Right ventricle myocardium superior (tissue), 1 donor: ENCODE measurements at regions not wholly inside any gene's neighbourhood (a gene's known extent, or its start where the extent isn't known, plus 50 kb on each side); places are given as distances from the start of the nearest gene placed in this dataset.

Experiments
- ATAC-seq: fragments of 200-7000 bp; cut with Tn5 transposase; one replicate; pipeline ENCODE4 v1.9.1; 2020; ENCODE audit warnings: mild to moderate bottlenecking; ENCODE audit not compliant: poor library complexity
- DNase-seq: peaks from one replicate; pipeline ENCODE4 v3.0.0-alpha.2; 2020
- intact Hi-C: fragments of 100-400 bp; cut with DNase I; formaldehyde crosslinking; loops from one replicate; pipeline ENCODE4 v1.11.2; 2022
- donor health status: DM: no; HTN: yes; CAD: no; lungs with severe emphysema.

DNA sequence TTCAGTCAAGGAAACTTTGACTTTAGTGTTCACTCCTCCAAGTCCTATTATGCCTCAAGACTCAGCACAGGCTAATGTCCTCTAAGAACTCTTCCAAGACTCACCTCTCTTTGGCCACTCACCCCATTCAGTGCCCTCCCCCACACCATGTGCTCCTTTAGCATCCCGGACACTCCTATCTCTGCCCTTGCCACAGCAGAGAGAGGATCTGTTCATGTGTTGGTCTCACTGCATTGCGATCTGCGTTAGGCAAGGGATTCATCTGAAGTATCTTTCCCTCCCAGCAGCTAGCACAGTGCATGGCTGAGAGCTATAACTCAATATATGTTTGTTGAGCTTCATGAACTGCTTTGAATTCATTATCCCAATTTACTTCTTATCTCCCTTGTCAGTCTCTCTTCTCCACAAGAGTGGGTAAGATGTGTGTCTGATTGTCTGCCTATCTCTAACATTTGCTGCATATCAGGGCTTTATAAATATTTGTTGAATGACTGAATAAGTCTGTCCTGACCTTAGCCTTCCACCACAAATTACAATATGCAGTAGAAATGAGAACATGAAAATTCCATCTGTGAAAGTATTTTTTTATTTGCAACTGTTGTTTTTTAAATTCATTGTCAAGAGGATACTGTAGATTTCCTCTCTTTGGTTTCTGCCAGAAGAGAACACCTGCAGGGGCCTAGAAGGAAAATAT, 179.9 kb upstream of the NCKAP5 start:
- intact Hi-C loops: no loop called here
- DNase-seq: no peak
- no peak for ATAC-seq

DNA sequence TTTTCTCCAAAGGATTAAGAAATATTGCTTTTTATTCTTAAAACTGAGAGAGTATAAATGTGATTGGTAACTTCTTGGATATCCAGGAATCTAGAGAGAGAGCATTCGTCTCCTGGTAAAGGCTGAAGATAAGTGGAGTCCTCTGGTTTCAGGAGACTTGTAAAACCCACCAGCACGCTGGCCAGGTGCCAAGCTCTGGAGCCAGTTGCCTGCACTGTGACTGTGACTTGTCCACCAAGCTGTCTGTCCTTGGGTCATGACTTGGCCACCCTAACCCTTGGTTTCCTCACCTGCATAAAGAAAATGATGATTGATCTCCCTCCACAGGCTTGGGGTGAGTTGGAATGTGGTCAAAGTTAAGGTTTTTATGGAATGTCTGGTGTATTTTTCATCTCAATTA, 185.4 kb upstream of the NCKAP5 start:
- ATAC-seq (no peak), DNase-seq (peak; percentile 51)
- intact Hi-C loops: no loop called here

DNA sequence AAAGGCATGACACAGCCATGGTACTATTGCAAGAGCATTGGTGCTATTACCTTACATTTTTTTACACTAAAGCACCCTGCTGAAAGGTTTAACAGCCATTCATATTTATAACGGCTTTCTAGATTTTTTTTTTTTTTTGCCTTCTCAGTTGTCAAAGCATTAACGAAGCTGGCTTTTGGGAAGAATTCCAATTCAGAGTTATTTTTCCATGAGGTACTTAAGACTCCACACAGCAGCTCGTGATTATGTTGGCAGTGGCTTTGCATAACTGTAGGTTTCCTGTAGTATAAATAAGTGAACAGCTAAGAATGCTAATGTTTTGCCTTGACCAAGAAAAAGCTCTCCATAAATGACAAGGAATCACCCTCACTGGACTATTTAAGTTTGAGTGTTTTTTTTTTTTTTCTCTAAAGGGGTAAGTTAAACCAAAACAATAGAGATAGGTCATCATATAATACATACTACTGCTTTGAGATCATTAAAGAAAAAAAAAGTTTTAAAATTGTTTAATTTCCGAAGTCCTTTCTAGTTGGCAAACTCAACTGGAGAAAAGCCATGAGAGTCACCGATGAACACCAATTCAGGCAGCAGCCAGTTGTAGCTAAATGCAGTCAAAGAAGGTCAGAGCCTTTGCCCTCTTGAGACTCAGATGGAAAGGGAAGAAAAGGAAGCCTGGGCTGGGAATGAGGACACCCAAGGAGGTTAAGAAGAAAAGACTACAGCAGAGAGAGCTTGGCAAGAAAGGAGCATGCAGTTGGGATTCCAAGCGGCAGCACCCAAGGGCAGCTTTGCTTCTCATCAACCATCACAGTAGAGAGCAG, 187.4 kb upstream of the NCKAP5 start:
- ATAC-seq (peak; percentile 89), DNase-seq (no peak)
- intact Hi-C loops: no loop called here

DNA sequence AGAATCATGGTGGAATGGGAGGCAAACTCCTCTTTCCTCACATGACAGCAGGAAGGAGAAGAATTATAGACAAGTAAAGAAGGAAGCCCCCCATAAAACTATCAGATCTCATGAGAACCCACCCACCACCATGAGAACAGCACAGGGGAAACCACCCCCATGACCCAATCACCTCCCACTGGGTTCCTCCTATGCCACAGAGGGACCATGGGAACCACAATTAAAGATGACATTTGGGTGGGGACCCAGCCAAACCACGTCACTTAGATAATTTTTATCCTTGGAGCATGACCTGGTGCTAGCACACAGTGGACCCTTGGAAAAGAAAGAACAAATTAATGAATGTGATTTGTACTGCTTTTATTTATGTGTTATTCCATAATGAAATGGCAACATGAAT, 188.6 kb upstream of the NCKAP5 start:
- intact Hi-C loops: no loop called here
- DNase-seq (no peak), ATAC-seq (no peak)

DNA sequence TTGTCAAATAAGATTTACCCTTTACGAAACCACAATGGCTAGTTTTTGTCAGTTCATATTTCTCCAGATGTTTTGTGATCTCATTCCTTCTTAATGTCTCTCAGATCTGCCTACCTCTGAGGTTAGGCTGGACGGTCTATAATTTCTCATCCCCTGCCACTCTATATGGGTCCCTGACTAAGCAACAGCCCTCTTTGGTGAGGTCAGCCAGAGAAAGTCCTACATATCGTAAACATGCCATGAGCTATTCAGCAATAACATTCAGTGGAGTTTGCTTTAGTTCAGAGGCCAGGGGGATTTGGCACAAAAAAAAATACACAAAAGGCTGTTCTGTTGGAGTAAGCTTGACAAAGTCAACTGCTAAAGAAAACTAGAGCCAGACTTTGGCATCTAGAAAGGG, 192.1 kb upstream of the NCKAP5 start:
- ATAC-seq (no peak), DNase-seq (no peak)
- intact Hi-C loops: no loop called here

DNA sequence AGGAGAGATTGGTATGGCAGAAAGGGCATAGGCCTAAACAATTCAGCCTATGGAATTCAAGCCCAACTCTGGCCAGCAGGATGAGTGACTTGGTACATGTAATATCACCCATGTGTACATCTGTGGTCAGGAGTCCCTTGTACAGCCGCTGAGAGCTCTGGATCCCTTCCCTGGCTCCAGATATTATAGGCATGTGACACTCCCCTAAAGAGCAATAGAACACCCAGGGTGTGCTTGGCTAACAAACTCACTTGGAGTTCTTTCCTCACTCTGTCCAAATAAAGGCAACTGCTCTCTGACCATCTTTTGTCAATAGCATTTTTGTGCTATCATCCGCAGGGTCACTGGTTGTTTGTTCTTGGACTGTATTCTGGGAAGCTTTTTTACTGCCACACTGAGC, 197.4 kb upstream of the NCKAP5 start:
- peak; percentile 40 for DNase-seq
- ATAC-seq: peak; percentile 93
- intact Hi-C loops: loop anchor here (5.0 kb wide), 1 partner anchor 88 kb away; no protein-coding TSS in a partner anchor

DNA sequence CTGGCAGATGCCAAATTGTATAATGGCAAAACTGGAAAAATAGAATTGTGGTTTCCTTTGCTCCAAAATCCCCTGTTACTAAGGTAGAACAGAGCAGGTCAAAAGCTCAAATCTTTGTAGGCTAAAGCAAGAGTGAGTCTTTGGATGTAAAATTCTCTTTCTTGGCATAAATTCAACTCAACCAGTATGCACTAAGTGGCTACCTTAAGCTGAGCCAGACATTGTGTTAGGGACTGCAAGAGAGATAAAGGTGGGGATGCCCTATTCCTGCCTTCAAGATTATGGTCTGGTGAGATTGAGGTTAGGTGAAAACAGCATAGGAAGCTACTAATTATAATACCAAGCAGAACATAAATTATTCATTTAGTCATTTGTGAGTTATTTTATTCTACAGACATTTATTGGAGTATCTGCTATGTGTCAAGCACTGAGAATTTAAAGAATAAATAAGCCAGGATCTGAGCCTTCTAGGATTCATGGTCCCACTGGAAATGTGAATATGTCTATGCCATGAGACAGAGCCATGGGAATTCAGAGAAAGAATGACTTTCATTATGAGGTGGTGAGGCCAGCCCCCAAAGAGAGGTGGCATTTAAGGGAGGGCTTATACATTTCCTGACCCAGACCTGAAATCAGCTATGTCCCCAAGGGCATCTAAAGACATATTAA, 198.0 kb upstream of the NCKAP5 start:
- intact Hi-C loops: loop anchor here (5.0 kb wide), 1 partner anchor 89 kb away; no protein-coding TSS in a partner anchor
- no peak for DNase-seq
- peak; percentile 61 for ATAC-seq

DNA sequence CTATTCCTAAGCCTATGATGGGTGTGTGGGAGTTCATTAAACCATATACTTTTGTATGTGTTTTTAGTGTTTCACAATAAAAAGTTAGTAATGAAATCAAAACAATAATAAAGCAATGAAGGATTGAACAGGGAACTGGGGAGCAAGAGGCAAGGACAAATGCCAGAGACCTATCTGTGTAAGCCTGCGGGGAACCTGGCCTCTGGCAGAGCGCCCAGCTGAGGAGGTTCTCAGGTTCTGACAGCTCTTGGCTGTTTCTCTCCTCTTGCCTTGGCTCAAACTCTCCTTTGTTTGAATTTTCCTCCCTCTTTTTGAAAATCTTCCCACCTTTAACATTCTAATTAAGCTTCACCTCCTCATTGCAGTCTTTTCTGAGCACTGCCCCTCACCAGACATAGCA, 200.0 kb upstream of the NCKAP5 start:
- peak; percentile 82 for ATAC-seq

DNA sequence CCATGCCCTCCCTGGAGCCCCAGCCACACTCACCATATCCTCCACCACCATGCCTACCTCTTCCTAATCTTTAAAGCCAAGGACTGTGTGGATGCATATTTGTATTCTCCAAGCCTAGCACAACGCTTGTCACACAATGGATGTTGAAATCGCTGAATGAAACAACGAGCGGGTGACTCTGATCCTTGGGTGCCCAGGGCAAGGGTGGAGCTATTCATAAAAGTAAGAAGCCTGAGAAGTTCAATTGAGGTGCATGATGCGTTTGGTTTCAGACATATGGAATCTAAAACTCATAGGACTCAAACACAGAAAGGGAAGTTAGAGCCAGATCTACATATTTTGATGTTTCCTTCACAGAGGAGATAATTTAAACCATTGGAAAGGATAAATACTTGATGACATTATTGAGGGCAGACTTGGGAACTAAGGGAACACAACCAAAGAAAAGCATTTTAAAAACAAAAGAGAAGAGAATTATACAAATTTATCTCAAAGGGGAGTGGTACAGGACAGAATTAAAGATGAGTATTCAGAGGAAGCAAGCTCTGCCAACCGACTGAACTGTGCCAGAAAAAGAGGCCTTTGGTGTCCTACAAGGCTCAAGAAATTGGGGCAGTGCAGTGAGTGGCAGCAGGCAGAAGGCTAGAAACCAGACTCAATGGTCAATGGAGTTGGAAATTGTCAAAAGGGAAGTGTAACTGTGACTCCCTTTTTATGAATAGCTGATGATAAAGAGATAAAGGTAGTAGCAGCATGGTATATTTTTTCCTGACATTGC, 200.6 kb upstream of the NCKAP5 start:
- no peak for DNase-seq
- intact Hi-C loops: loop anchor here (5.0 kb wide), 1 partner anchor 92 kb away; no protein-coding TSS in a partner anchor
- peak; percentile 47 for ATAC-seq

More for the DNA sequence above, 200.0 kb upstream of the NCKAP5 start:
- intact Hi-C loops: loop anchor here (5.0 kb wide), 1 partner anchor 91 kb away; no protein-coding TSS in a partner anchor
- DNase-seq: peak; percentile 85

DNA sequence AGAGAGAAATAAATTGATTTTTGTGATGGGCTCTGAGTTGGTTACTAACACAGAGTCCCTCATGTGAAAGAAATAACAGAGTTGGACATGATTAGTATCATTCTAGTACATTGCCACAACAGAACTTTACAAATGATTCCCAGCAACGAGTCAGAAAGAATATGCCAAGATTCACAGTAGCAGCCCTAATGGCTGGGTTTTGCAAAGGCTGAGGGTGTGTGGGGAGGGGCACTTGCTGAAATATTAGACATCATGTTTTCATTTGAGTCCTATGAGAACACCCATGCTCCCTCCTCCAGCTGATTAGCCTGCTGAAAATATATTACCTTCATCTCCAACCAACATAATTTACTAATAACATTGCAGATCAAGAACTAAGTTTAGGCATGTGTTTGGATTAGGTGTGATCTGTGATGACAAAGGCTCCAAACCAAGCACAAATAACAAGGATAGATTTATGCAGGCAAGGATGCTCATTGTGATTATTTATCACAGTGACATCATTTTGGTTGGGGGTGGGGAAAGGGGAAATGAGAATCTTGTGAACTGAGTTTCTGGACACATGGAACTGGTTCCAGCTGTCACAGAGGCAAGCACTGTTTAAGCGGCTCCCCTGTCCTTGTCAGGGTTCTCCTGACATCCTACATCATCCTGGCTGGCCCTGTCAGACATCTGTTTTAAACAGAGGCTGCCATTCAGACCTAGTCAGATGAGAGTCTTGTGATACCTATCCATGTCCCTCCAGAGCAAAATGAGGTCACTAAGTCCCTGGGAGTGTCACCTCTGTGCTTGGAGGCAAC, 205.8 kb upstream of the NCKAP5 start:
- no peak for DNase-seq
- intact Hi-C loops: no loop called here
- ATAC-seq: peak; percentile 86

DNA sequence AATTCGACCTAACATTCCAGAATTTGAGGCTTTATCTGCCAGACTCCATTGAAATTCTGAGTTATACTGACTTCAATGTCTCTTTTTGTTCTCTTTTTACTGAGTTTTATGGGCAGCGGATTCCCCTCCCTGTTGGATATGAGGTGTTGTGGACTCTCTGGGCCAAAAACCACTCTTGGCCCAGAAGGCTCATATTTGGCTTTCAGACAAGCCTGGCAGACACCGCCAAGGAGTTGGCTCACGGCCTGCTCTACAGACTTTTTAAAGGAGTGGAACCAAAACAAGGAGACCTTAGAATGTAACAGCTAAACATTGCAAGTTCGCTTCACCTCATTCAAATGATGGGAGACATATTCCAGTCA, 206.4 kb upstream of the NCKAP5 start:
- peak; percentile 76 for ATAC-seq
- intact Hi-C loops: loop anchor here (5.0 kb wide), 1 partner anchor 207 kb away; the partner anchor contains the start of gene NCKAP5
- DNase-seq: peak; percentile 58

DNA sequence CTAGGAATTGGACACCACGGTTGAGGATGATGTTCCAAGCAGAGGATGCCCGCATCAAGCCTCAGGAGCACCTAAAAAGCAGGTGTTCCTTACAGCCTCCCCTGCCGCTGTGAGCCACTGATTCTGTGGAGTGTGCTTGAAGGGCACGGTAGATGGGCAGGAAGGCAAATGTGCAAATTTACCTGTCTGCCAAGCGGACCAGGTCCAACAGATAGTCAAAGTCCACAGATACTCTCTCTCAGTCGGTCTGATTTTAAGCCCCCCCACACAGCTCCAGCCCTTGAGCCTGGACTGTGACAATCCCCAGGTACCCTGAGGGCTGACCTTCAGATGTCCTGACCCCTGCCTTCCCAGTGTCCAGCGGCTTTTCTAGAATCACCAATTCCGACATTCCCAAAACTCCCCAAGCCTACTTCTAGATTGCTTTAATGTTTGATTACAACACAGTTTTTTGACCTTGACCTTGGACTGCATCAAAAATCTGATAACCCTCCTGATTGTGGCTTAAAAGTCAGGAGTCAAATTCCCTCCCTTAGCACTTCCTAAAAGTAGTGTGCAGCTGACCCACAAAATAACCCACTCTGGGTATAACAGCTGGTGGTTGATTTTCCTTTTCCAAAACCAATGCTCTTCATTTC, 208.8 kb upstream of the NCKAP5 start:
- intact Hi-C loops: loop anchor here (5.0 kb wide), 1 partner anchor 210 kb away; the partner anchor contains the start of gene NCKAP5
- DNase-seq (no peak), ATAC-seq (no peak)

DNA sequence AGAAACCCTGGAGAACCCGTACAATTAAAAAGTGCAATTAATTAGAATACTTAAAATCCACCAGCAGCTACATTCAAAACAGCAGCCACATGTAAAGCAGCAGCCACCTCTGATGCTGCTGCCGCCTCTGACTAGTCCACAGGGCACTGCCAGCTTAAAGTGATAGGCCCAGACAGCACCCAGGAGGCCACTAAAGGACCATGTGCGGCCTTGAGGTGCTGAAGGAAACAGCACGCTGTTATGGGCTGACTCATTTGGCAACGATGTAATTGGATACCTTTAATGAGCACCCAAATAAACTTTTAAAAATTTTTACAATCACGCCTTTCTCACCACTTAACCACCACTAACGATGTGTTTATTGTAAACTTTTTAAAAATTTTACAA, 209.3 kb upstream of the NCKAP5 start:
- ATAC-seq: no peak
- DNase-seq: no peak
- intact Hi-C loops: loop anchor here (5.0 kb wide), 1 partner anchor 210 kb away; the partner anchor contains the start of gene NCKAP5

DNA sequence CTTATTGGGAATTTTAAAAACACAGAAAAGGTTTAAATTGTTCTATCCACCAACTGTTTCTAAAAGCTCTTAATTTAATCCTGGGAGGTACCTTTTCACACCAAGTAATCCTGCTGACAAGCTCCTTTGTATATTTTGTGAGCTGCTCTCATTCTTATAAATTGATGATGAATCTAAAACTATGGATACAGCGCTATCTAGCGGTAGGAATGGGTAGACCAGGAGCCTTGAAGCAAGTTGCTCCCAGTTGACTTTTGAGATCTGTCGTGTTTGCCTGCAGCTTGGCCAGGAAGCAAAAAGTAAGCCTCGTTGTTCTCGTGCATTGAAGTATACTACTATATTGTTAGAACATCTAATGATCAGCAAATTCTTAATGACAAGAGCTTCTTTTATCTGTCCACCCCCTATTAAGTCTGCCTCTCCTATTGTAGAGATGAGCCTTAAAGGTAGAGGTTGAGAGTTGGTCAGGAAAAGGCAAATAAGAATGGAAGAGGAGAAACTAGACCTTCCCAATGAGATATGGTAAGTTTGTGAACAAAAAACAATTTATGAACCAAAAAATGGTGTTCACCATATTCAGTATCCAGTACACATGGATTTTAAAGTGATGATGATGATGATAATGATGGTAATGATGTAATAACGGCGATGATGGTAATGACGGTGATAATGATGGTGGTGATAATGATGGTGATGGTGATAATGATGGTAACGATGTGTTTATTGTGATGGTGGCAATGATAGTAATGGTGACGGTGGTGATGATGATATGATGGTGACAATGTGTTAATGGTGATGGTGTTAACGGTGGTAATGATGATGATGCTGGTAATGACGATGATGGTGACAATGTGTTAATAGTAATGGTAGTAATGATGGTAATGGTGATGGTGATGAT, 212.1 kb upstream of the NCKAP5 start:
- DNase-seq (no peak), ATAC-seq (peak; percentile 79)
- intact Hi-C loops: no loop called here

DNA sequence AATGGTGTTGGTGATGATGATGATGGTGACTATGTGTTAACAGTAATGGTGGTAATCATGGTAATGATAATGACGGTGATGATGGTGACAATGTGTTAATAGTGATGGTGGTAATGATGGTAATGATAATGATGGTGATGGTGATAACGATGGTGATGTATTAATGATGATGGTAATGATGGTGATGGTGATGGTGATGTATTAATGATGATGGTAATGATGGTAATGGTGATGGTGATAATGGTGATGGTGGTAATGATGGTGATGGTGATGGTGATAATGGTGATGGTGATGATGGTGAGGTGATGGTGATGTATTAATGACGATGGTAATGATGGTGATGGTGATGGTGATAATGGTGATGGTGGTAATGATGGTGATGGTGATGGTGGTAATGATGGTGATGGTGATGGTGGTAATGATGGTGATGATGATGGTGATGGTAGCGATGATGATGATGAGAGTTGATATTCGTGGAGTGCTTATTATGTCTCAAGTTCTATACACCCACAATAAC, 212.8 kb upstream of the NCKAP5 start:
- ATAC-seq: no peak
- no peak for DNase-seq
- intact Hi-C loops: no loop called here

DNA sequence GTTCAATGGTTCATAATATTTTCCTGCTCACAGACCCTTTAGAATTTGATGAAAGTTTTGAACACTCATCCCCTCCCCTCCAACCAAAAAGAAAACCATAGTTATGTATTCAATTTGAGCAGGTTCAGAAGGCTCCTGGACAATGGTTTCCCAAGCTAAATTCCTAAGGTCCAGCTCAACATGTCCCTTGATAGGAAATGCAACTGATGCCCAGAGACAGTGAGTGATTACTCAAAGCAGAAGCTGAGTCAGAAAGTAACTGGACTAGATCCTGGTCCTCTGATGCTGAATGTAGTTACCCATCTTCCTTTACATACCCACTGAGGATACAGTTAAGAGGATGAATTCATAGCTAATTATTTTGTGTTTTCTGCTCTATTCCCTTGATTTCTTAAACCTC, 218.9 kb upstream of the NCKAP5 start:
- intact Hi-C loops: no loop called here
- DNase-seq (no peak), ATAC-seq (no peak)
